IMR-90 (cell line): ENCODE measurements at regions not wholly inside any gene's neighbourhood (a gene's known extent, or its start where the extent isn't known, plus 50 kb on each side); places are given as distances from the start of the nearest gene placed in this dataset.

Source experiments
- ATAC-seq: fragments of 200-7000 bp; cut with Tn5 transposase; 2 replicates; pipeline ENCODE4 v1.9.1; 2020; ENCODE audit warnings: low read depth, mild to moderate bottlenecking, moderate library complexity
- BruUV-seq: library from RNA; stranded (reverse); fragments of 400-500 nt; replicated peaks from 2 replicates; lab custom pipeline; 2021; lab: Mats Ljungman, UMichigan
- CTCF ChIA-PET: fragments of 300-600 bp; formaldehyde crosslinking; extraction: SDS; loops from one replicate; lab custom pipeline; 2021; ENCODE audit warnings: antibody characterized with exemption; lab: Yijun Ruan, JAX
- POLR2A ChIA-PET: fragments of 300-600 bp; sonication (Branson Sonifier 250); formaldehyde crosslinking; loops from one replicate; lab custom pipeline; 2022; ENCODE audit warnings: antibody characterized with exemption; ENCODE audit not compliant: unreplicated experiment; lab: Charles Lee
- DNase-seq: peaks from one replicate; pipeline ENCODE4 v3.0.0; 2013
- H2AFZ ChIP-seq: replicated peaks from 2 replicates; pipeline ENCODE3; 2013; ENCODE audit warnings: low read length, mild to moderate bottlenecking; ENCODE audit not compliant: poor library complexity
- H2AK5ac ChIP-seq: 2 replicates; pipeline ENCODE4 v1.6.1; 2013; ENCODE audit warnings: low read depth, low read length, inconsistent platforms
- H2AK9ac ChIP-seq: replicated peaks from 2 replicates; pipeline ENCODE3; 2013; ENCODE audit warnings: mild to moderate bottlenecking, low read depth, low read length, moderate library complexity; ENCODE audit not compliant: poor library complexity
- H2BK120ac ChIP-seq: 2 replicates; pipeline ENCODE4 v1.6.1; 2013; ENCODE audit warnings: low read depth, low read length, inconsistent platforms
- H2BK15ac ChIP-seq: 3 replicates; pipeline ENCODE4 v1.6.1; 2013; ENCODE audit warnings: low read depth, low read length, inconsistent platforms
- H2BK20ac ChIP-seq: 2 replicates; pipeline ENCODE4 v1.6.1; 2013; ENCODE audit warnings: low read depth, mild to moderate bottlenecking, inconsistent platforms, low read length, moderate library complexity
- H2BK5ac ChIP-seq: 2 replicates; pipeline ENCODE4 v1.6.1; 2013; ENCODE audit warnings: mild to moderate bottlenecking, low read depth, low read length, inconsistent platforms; ENCODE audit not compliant: poor library complexity, severe bottlenecking
- H3K14ac ChIP-seq: replicated peaks from 2 replicates; pipeline ENCODE4 v1.6.1; 2013; ENCODE audit warnings: low read depth, low read length, inconsistent platforms
- H3K18ac ChIP-seq: 2 replicates; pipeline ENCODE4 v1.6.1; 2013; ENCODE audit warnings: low read depth, low read length, control low read depth
- H3K23ac ChIP-seq: 2 replicates; pipeline ENCODE4 v1.6.1; 2013; ENCODE audit warnings: low read depth, low read length, inconsistent platforms
- H3K27ac ChIP-seq: 2 replicates; pipeline ENCODE4 v1.5.1; 2013; ENCODE audit warnings: mild to moderate bottlenecking, control low read depth, low read length; ENCODE audit not compliant: insufficient read depth
- H3K27me3 ChIP-seq: 2 replicates; pipeline ENCODE4 v1.6.1; 2013; ENCODE audit warnings: low read length; ENCODE audit not compliant: control insufficient read depth, insufficient read depth
- H3K36me3 ChIP-seq: 2 replicates; pipeline ENCODE4 v1.6.1; 2013; ENCODE audit warnings: low read length, mixed read lengths; ENCODE audit not compliant: control insufficient read depth, insufficient read depth
- H3K4ac ChIP-seq: 2 replicates; pipeline ENCODE4 v1.6.1; 2013; ENCODE audit warnings: low read depth, low read length, inconsistent platforms
- H3K4me1 ChIP-seq: 2 replicates; pipeline ENCODE4 v1.6.1; 2013; ENCODE audit warnings: low read length, mixed read lengths; ENCODE audit not compliant: control insufficient read depth, insufficient read depth
- H3K4me2 ChIP-seq: 2 replicates; pipeline ENCODE4 v1.6.1; 2013; ENCODE audit warnings: low read depth, mild to moderate bottlenecking, control low read depth, low read length, moderate library complexity
- H3K4me3 ChIP-seq: 2 replicates; pipeline ENCODE4 v1.5.1; 2013; ENCODE audit warnings: low read depth, mild to moderate bottlenecking, control low read depth, low read length, moderate library complexity; ENCODE audit not compliant: insufficient read depth
- H3K56ac ChIP-seq: 2 replicates; pipeline ENCODE4 v1.6.1; 2013; ENCODE audit warnings: low read length, inconsistent platforms; ENCODE audit not compliant: insufficient read depth; ENCODE audit errors: extremely low read depth
- H3K79me1 ChIP-seq, 2 experiments: 2 replicates each; pipeline ENCODE4 v1.6.1; 2013; ENCODE audit warnings: low read length in 2 of 2, inconsistent platforms in 1 of 2, low read depth in 1 of 2
- H3K9ac ChIP-seq: 2 replicates; pipeline ENCODE4 v1.6.1; 2013; ENCODE audit warnings: low read depth, low read length, control low read depth
- H3K9me1 ChIP-seq: 2 replicates; pipeline ENCODE4 v1.6.1; 2013; ENCODE audit warnings: low read length, inconsistent platforms; ENCODE audit not compliant: insufficient read depth
- H3K9me3 ChIP-seq: 2 replicates; pipeline ENCODE4 v1.6.1; 2013; ENCODE audit warnings: low read length; ENCODE audit not compliant: control insufficient read depth, insufficient read depth
- H4K20me1 ChIP-seq: 2 replicates; pipeline ENCODE4 v1.6.1; 2013; ENCODE audit warnings: low read length, inconsistent platforms; ENCODE audit not compliant: insufficient read depth
- H4K5ac ChIP-seq: 2 replicates; pipeline ENCODE4 v1.6.1; 2013; ENCODE audit warnings: mild to moderate bottlenecking, low read depth, low read length, control low read depth
- H4K8ac ChIP-seq, 2 experiments: 2 replicates each; pipeline ENCODE4 v1.6.1; 2013; ENCODE audit warnings: low read depth in 2 of 2, low read length in 2 of 2, control low read depth in 1 of 2, inconsistent platforms in 1 of 2
- H4K91ac ChIP-seq: 2 replicates; pipeline ENCODE4 v1.6.1; 2013; ENCODE audit warnings: low read depth, low read length, inconsistent platforms; ENCODE audit not compliant: insufficient read depth
- BHLHE40 ChIP-seq: fragments of 150-350 bp; IDR thresholded peaks from 2 replicates; pipeline ENCODE4 v1.6.1; 2016; ENCODE audit warnings: mild to moderate bottlenecking, low read depth, low read length
- CEBPB ChIP-seq: IDR thresholded peaks from 2 replicates; pipeline ENCODE4 v1.6.1; 2012; ENCODE audit warnings: low read depth, low read length, improper control_type of control experiment
- CHD1 ChIP-seq: IDR thresholded peaks from 2 replicates; pipeline ENCODE4 v1.6.1; 2012; ENCODE audit warnings: low read depth, low read length, improper control_type of control experiment
- FOS ChIP-seq: fragments of 150-350 bp; IDR thresholded peaks from 2 replicates; pipeline ENCODE4 v1.6.1; 2016; ENCODE audit warnings: low read depth, low read length
- MAFK ChIP-seq: IDR thresholded peaks from 2 replicates; pipeline ENCODE4 v1.6.1; 2012; ENCODE audit warnings: low read depth, low read length, improper control_type of control experiment
- MAZ ChIP-seq: IDR thresholded peaks from 2 replicates; pipeline ENCODE4 v1.6.1; 2012; ENCODE audit warnings: low read depth, mild to moderate bottlenecking, low read length, improper control_type of control experiment, moderate library complexity, borderline replicate concordance
- MXI1 ChIP-seq: IDR thresholded peaks from 2 replicates; pipeline ENCODE4 v1.6.1; 2012; ENCODE audit warnings: low read depth, mild to moderate bottlenecking, low read length, moderate library complexity, borderline replicate concordance
- NFE2L2 ChIP-seq: fragments of 150-350 bp; IDR thresholded peaks from 2 replicates; pipeline ENCODE4 v1.6.1; 2016; ENCODE audit warnings: low read depth, mild to moderate bottlenecking, low read length
- POLR2A ChIP-seq: IDR thresholded peaks from 2 replicates; pipeline ENCODE4 v1.6.1; 2012; ENCODE audit warnings: mild to moderate bottlenecking, low read depth, low read length
- RAD21 ChIP-seq: IDR thresholded peaks from 2 replicates; pipeline ENCODE4 v1.6.1; 2012; ENCODE audit warnings: low read length, improper control_type of control experiment
- RCOR1 ChIP-seq: IDR thresholded peaks from 2 replicates; pipeline ENCODE4 v1.6.1; 2012; ENCODE audit warnings: mild to moderate bottlenecking, low read length, improper control_type of control experiment; ENCODE audit not compliant: insufficient replicate concordance
- SMC3 ChIP-seq: fragments of 150-350 bp; IDR thresholded peaks from 2 replicates; pipeline ENCODE4 v1.6.1; 2016; ENCODE audit warnings: low read depth, mild to moderate bottlenecking, antibody characterized with exemption, low read length, moderate library complexity
- WGBS, 2 experiments: methylation state at CpG; one replicate each; pipeline versions ENCODE4 v1.1.5 to v1.1.7; 2013; ENCODE audit warnings: missing lambda C conversion rate in 2 of 2; ENCODE audit not compliant: insufficient read length in 1 of 2; ENCODE audit errors: extremely low coverage in 2 of 2; 5-methylcytosine and 5-hydroxymethylcytosine counted together
- dilution Hi-C: fragments of 300-500 bp; cut with HindIII; formaldehyde crosslinking; loops from one replicate; pipeline ENCODE4 v1.14.3; 2018; ENCODE audit warnings: low sequenced_read_pairs; ENCODE audit not compliant: unreplicated experiment
- in situ Hi-C: fragments of 300-500 bp; cut with MboI; formaldehyde crosslinking; loops from 3 replicates; pipeline ENCODE4 v1.14.3; 2019; ENCODE audit warnings: low sequenced_read_pairs, inconsistent platforms, mixed read lengths
- intact Hi-C: fragments of 100-400 bp; cut with micrococcal nuclease; formaldehyde crosslinking; loops from 2 replicates; pipeline ENCODE4 v1.10.0; 2022
- TF ChIP-seq, protein P1 (sequence below): fragments of 150-350 bp; IDR thresholded peaks from 2 replicates; pipeline ENCODE4 v1.6.1; 2016; ENCODE audit warnings: low read depth, mild to moderate bottlenecking, low read length, moderate library complexity, borderline replicate concordance
- TF ChIP-seq, protein P2 (sequence below): conservative IDR thresholded peaks from 2 replicates; pipeline ENCODE4 v1.5.1; 2012; ENCODE audit warnings: mild to moderate bottlenecking, low read depth, low read length, improper control_type of control experiment

DNA sequence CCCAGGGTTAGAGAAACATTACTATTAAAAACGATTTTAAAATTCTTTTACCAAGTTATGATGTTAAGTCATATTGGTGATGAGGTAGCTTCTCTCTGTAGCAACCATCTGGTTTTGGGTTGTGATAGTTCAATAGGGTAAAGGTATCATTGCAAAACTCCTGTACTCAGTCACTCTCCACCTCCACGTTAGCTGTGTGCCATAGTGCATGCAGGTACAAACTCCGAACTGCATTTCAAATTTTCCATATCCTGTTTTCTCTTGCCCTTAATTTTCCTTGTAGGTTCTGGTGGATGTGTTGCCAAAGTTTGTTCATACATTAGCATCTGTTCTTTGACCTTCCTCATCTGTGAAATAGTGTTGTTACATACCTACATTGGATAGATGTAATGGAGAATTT lies 53.1 kb upstream of the ARRDC3 start:
- no peak overlapping the region for H2BK120ac ChIP-seq
- H2AFZ ChIP-seq = no peak overlapping the region
- TF ChIP-seq RAD21 = no peak
- no peak for TF ChIP-seq FOS
- TF ChIP-seq RCOR1 = no peak
- TF ChIP-seq BHLHE40 = no peak
- TF ChIP-seq, protein P1, sequence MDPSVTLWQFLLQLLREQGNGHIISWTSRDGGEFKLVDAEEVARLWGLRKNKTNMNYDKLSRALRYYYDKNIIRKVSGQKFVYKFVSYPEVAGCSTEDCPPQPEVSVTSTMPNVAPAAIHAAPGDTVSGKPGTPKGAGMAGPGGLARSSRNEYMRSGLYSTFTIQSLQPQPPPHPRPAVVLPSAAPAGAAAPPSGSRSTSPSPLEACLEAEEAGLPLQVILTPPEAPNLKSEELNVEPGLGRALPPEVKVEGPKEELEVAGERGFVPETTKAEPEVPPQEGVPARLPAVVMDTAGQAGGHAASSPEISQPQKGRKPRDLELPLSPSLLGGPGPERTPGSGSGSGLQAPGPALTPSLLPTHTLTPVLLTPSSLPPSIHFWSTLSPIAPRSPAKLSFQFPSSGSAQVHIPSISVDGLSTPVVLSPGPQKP = no peak
- TF ChIP-seq POLR2A = no peak
- TF ChIP-seq CEBPB = no peak
- no peak for TF ChIP-seq NFE2L2
- no peak for TF ChIP-seq CHD1
- TF ChIP-seq SMC3 = no peak
- no peak for TF ChIP-seq MAZ
- TF ChIP-seq, protein P2, sequence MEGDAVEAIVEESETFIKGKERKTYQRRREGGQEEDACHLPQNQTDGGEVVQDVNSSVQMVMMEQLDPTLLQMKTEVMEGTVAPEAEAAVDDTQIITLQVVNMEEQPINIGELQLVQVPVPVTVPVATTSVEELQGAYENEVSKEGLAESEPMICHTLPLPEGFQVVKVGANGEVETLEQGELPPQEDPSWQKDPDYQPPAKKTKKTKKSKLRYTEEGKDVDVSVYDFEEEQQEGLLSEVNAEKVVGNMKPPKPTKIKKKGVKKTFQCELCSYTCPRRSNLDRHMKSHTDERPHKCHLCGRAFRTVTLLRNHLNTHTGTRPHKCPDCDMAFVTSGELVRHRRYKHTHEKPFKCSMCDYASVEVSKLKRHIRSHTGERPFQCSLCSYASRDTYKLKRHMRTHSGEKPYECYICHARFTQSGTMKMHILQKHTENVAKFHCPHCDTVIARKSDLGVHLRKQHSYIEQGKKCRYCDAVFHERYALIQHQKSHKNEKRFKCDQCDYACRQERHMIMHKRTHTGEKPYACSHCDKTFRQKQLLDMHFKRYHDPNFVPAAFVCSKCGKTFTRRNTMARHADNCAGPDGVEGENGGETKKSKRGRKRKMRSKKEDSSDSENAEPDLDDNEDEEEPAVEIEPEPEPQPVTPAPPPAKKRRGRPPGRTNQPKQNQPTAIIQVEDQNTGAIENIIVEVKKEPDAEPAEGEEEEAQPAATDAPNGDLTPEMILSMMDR = no peak
- TF ChIP-seq MXI1 = no peak
- TF ChIP-seq MAFK = no peak
- no peak overlapping the region for H3K4ac ChIP-seq
- H3K4me1 ChIP-seq = no peaks in the 10 kb centered on the region
- no peak for DNase-seq
- H3K18ac ChIP-seq = no peak overlapping the region
- no peak overlapping the region for H2BK5ac ChIP-seq
- H2BK15ac ChIP-seq = no peak overlapping the region
- dilution Hi-C loops = no loop called here
- no peaks in the 10 kb centered on the region for H3K9me3 ChIP-seq
- no peaks in the 10 kb centered on the region for H3K79me1 ChIP-seq
- H4K8ac ChIP-seq = no peak overlapping the region
- H3K14ac ChIP-seq = no peak overlapping the region
- no peak overlapping the region for H2AK5ac ChIP-seq
- H4K20me1 ChIP-seq = no peaks in the 10 kb centered on the region
- no peaks in the 10 kb centered on the region for H3K27me3 ChIP-seq
- ChIA-PET POLR2A (no interaction called here), CTCF (no interaction called here)
- no peak for ATAC-seq
- no peak overlapping the region for H2BK20ac ChIP-seq
- H4K5ac ChIP-seq = no peak overlapping the region
- no peaks in the 10 kb centered on the region for H3K36me3 ChIP-seq
- H3K23ac ChIP-seq = no peak overlapping the region
- no TSS peak for BruUV-seq
- H2AK9ac ChIP-seq = no peak overlapping the region
- no peak overlapping the region for H3K56ac ChIP-seq
- no peak overlapping the region for H3K9ac ChIP-seq
- no peak overlapping the region for H3K4me3 ChIP-seq
- in situ Hi-C loops = no loop called here
- intact Hi-C loops = no loop called here
- no peak overlapping the region for H3K4me2 ChIP-seq
- WGBS, 2 experiments = no CpG with 5 or more reads among the region's 3 CpGs
- no peak overlapping the region for H3K27ac ChIP-seq
- H3K9me1 ChIP-seq = no peaks in the 10 kb centered on the region
- no peak overlapping the region for H4K91ac ChIP-seq
